ENCODE measurements at regions not wholly inside any gene's neighbourhood (a gene's known extent, or its start where the extent isn't known, plus 50 kb on each side); places are given as distances from the start of the nearest gene placed in this dataset.

DNA sequence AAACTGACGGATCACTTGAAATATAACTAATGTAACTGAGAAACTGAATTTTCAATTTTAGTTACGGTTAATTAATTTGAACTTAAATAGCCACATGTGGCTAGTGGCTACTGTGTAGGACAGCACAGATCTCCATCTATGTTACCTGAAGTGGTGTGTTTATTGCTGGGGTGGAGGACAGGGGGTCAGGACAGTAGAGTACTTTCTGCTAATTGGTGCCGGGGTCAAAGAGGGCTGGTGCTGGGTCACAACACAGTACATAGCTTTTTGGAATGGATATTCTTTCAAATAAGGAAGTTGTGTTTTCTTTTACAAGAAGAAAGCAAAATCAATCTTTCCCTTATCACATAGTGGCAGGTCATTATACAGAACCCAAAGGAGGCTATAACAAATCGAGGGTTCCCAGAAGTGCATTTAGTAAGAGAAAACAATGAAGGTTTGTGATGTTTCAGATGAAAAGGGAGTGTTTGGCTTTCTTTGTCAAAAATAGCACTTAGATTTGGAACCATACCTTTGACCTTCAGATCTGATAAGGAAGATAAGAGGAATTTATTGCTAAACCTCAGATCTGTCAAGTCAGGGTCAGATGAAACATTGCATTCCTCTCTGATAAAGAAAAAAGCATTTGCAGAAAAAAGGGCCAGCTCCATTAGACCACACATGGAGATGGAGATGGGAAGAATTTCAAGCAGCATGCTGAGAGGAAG, 384.5 kb downstream of the AASDHPPT start:
- DNase-seq (ENCODE audit: low spot score), result no peak

DNA sequence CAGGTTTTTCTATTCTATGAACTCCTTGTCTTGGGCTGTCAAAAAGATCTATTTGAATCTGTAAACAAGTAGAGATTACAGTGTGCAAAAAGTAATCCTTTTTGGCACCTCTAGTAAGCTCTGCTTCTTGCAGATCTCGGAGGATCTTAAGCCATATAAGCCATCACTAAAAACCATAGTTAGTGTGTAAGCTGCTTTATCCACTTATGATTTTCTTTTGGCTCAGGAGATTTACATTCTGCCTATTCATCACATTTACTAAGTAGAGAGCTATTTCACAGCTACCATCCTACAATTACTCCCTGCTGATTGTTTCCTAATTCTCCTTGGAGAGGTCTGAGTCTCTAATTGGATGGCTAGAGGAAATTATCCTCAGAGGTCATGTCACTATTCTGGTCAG, 385.7 kb downstream of the AASDHPPT start:
- no peak for DNase-seq (ENCODE audit: low spot score)

DNA sequence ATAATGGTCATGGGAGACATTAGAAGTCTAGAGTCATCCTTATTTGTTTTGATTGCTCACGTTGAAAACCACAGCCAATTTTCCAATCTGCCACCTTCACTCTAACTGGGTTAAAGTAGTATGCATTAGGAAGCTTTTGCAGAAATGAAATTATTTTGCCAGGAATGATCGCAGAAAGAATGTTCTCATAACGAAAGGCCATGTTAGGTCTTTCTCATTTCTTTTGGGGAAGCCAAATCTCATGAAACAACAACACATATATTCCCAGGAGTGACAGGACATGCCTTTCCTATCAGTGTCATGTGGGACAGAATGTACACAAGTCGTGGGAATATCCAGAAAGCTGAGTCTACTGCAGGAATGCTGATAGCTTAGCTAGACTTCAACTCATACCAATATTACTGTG, 386.3 kb downstream of the AASDHPPT start:
- no peak for DNase-seq (ENCODE audit: low spot score)

DNA sequence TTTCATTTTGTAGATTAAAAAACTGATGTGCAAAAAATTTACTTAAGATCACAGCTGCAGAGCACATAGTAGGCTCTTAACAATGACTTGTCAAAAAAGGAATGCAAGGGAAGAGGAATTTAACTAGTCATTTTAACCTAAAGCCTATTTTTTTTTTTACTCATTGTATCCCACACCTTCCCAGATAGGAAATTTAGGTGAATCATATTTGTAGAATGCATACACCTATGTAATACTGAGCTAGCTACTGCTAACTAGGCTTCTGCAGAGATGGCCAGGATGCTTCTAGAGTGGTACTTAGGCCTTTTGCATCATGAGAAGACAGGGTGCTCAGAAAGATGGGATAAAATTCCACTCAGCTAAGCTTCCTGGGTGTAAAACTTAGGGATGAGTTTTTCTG, 387.3 kb downstream of the AASDHPPT start:
- DNase-seq (ENCODE audit: low spot score), result no peak

DNA sequence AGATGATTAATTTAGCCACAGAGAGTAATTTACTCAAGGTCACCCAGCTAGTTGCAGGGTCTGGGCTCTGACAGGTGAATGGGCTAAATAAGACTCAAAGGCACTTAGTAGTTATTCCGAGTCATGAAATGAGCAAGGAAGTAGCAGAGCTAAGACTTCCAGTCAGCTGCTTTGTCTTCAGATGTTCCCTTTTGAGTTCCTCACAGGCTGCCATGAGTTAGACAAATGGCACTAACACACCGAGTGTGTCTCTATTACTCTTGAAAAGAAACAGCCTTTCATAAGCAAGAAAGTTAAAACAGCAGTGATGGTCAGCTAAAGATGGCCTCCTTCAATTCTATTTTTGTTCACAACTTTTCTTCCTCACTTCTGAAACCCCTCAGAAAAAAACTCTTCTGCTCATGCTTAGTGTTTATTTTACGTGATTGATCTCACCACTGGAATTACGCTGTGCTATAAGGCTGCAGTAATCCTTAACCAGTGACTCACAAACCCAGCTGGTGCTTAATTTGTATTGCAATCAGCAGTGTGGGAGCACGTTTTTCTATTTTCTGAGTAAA, 389.1 kb downstream of the AASDHPPT start:
- no peak for DNase-seq (ENCODE audit: low spot score)

DNA sequence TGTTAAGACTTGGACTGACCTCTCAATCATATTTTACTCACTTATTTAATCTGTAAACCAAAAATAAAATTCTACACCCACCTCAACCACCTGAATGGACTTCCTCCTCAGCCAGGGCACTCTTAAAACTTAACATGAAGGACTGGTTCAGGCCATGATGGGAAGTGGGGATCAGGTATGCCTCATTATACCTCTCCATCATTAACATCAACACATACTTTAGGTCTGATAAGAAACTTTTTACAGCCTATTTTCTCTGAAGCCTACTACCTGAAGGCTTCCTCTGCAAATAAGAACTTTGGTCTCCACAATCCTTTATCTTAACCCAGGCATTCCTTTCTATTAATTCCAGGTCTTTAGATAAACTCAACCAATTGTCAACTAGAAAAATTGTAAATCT, 390.0 kb downstream of the AASDHPPT start:
- no peak for DNase-seq (ENCODE audit: low spot score)

DNA sequence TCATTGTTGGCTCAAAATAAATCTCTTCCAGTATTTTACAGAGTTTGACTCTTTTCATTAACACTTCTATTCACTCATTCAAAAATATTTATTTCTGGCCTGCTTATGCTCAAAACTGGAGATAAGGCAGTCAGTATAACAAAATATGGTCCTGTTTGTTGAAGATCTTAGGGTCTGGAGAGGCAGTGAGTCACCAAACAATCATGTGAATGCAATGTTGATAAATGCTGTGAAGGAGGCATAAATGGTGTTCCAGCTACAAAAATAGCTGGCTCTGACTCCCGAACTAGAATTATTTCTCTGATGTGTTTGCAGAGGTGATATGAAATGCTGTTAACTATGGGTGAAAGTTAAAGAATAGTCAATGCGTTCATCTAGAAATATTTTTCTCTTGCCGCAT, 390.6 kb downstream of the AASDHPPT start:
- DNase-seq (ENCODE audit: low spot score), result no peak

DNA sequence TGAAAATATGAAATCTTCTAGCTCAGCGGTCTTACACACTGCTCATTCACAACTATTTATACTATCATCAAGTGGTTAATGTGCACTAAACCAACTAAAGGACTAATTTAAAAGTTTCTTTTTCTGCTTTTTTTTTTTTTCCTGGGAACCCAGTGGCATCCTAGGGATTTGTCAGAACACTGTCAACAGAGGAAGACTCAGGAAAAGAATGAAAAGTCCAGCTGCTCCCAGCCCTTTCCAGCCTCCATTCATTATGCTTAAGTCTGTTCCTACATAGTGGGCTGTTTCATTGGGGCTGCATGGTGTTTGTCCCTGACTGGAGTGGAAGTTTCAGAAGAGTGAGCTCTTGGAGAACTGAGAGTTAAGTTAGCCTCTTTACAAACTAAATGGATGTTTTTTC, 391.1 kb downstream of the AASDHPPT start:
- no peak for DNase-seq (ENCODE audit: low spot score)

DNA sequence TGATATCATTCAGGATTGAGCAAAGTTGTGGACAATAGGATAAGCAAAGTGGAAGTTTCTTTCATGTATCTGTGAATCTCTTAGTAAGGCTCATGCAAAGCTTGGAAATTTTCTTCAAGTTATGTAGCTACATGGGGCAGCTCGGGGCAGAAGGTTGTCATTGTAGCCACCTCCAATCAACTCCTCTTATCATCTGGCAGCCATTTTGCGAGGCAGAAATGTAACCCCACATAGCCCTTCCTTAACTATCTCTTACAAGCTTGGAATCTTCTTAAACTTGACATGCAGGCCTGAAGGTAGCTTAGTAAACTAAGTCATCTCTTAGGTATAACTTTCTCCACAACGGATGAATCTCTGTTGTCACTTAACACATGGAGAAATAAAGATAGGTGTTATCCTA, 392.8 kb downstream of the AASDHPPT start:
- DNase-seq (ENCODE audit: low spot score), result no peak

DNA sequence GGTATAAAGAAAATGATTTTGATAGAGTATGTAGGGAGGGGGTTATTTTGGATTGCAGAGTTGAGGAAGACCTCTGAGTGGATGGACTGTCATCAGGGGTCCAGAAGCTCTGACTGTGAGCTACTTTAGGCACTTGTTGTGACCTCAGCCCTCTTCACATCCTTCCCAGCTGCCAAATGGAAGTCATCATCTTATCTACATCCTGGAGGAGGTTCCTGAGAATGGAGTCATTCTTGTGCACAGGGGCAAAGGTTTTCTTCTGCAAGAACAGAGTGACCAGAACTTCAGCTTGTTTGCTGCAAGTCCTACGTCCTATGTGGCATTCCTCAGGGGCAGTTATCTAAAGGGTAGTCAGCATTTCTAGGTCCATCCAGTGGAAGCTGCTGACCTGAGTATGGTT, 393.8 kb downstream of the AASDHPPT start:
- no peak for DNase-seq (ENCODE audit: low spot score)

DNA sequence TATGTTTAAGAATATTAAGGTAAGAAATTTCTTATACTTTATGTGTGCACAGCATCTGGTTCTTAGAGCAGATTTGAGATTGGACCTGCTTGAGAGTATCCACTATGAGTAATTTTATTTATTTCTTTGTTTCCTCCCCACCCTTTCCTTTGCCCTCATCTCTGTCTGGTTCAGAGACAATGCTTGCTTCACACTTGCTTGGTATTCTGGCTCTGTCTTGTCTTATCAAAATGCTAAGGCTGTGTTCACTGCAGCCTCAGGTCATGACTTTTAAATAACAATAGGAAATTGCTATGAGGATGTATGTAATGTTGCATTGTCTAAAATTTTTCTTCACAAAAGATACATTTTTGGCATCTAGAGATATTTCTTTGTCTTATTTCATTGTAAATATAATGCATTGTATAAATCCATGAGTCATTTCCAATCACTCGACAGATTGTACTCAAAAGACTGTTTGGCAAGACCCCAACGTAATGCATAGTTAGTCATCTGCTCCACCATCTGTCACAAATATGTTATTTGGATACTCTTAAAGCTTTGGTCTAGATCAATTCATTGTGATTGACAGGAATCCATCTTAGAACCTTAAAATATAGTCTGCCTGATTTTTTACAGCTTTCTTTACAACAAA, 395.7 kb downstream of the AASDHPPT start:
- no peak for DNase-seq (ENCODE audit: low spot score)

DNA sequence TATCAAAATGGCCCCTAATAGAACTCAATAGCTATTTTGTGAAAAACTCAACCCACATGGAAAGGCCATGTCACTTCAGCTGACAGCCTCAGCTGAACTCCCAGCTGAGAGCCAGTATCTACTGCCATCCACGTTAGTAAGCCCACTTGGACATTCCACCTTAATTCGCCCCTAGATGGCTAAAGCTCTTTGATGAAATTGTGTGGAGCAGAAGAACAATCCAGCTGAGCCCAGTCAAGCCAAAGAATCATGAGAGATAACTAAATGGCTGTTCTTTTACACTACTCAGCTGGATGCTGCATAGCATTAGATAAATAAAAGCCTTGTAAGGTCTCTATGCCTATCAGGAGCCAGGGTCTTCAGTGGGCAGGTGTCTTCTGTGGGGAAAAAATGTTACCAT, 396.8 kb downstream of the AASDHPPT start:
- no peak for DNase-seq (ENCODE audit: low spot score)

DNA sequence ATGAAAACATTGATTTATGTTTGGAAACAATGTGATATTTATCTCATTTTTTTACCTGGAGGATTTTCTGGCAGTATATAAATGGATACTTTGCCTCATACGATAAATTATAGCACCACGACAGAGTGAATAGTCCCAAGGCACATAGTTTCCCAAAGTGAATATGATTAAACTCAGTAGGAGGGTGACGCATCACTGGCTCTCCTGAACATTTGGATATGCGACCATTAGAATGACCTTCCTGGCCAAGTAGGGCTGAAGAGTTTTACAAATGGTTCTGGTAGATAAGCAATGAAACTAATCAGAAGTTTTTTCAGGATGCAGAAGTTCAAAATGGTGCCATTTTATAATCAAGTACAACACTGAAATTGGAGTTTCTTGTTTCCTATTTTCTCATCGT, 397.7 kb downstream of the AASDHPPT start:
- no peak for DNase-seq (ENCODE audit: low spot score)

DNA sequence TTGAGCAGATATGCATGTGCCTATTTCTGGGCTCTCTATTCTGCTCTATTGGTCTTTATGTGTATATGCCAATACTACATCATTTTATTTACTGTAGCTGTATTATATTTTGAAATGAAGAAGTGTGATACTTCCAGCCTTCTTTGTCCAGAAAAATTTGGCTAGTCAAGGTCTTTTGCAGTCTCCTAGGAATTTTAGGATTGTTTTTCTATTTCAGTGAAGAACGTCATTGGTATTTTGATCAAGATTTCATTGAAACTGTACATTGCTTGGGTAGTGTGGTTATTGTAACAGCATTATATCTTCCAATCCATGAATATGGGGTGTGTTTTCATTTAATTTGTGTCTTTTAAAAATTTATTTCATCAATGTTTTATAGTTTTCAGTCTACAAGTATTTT, 400.3 kb downstream of the AASDHPPT start:
- no peak for DNase-seq (ENCODE audit: low spot score)

DNA sequence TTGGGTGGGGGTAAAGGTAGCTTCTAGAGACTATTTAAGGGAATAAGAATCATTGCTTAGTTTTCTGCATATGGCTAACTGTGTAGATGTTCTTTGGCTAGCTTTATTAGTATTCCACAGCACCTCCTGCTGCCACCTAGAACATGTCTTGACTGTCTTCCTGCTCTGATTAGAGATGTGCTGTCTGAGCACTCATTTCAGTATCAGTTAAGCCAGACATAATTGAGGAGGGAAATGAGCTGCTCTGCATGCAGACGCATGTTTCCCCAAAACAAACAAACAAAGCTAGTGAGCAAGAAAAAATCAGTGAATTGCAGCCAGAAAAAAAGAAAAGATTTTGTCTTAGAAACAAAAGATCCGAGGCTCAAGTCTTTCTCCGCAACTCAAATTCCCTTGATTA, 402.2 kb downstream of the AASDHPPT start:
- no peak for DNase-seq (ENCODE audit: low spot score)

DNA sequence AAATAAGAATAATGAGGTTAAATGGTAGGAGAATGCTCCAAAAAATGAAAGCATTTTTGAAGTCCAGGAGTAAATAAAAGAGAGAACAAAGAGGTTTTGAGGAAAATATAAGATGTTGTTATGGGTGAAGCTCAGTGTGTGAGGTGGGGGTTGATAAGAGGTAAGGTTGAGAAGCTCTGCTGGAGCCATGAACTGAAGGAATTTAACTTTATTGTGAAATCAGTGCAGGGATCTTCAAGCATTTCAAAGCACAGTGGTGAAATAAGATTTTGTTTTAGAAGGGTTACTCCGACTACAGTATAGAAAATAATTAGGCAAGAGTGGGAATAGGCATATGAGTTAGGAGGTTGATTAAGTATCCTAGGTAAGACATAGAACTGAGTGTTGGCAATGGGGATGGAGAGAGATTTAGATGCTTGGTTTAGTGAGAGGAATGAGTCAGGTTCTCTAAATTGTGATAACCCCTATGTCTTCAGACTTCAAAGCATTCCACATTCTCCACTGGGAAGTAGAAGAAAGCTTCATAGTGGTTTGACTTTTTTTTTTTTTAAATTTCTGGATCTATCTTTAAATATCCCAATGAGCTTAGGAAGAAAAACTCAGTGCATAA, 403.2 kb downstream of the AASDHPPT start:
- DNase-seq (ENCODE audit: low spot score), result peak; percentile 9

DNA sequence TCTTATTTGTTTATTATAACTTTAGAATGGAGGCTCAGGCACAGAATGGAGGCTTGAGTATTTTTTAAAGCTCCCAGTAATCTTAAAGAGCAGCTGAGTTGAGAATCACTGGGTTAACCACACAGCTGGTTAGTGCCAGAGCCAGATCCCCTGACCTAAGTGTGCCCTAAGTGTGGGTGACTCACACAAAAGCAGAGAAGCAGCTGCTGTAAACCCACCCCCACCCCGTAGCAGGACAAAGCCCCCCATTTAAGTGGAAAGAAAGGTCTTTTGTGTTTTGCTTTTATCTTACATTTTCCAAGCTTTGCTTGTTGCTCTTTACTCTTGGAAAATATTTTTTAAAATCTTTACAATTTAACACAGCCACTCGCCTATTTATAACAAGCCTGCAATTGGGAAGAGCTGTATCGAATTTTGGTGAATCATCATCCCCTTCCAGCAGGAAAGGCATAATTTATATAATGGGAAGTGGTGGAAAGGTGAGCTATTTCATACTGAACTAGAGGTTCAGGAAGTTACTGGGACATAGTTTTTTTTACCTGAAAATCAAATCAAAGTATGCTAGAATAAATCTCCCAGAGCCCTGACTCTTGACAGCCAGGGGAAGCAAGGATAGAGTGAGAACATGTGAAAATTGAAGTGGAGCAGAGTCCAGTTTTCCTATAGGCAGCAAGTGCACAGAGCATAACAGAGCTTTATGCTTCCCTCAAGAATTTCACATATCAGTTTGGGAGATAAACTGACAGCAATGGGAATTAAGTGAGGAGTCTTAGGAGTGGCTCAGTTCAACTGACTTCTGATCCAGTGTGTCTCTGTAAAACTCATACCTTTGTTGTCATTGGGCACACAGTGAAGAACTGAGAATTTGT, 405.7 kb downstream of the AASDHPPT start:
- peak; percentile 16 for DNase-seq (ENCODE audit: low spot score)

DNA sequence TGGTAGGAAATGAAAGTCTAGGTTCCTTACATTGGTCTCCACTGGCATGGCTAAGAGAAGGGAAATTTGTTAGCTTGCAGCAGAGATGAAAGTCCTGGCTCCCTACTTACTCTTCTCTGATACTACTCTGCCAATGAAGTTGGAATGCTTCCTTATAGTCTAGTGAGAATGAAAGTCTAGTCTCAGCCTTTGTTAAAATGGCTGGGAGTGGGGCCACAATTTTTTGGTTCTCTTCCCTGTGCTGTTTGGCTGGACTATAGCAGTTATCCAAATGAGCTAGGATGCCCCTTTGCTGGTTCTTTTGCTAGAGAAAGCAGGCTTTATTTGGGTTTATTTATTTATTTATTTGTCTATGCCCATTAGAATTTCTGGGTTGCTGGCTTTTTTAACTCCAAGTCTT, 414.3 kb downstream of the AASDHPPT start:
- no peak for DNase-seq (ENCODE audit: low spot score)

DNA sequence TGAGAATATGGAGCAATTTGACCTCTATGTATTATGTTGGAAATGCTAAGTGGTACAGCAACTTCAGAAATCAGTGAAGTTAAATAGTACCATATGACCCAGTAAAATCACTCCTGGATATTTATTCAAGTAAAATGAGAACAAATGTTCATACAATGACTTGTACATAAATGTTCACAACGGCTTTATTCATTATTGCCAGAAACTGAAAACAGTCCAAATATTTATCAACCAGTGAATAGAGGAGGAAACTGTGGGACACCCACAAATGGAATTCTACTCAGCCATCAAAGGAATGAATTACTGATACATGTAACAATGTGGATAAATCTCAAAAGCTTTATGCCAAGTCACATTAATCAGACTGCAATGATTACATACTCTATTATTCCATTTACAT, 416.3 kb downstream of the AASDHPPT start:
- DNase-seq (ENCODE audit: low spot score), result no peak

DNA sequence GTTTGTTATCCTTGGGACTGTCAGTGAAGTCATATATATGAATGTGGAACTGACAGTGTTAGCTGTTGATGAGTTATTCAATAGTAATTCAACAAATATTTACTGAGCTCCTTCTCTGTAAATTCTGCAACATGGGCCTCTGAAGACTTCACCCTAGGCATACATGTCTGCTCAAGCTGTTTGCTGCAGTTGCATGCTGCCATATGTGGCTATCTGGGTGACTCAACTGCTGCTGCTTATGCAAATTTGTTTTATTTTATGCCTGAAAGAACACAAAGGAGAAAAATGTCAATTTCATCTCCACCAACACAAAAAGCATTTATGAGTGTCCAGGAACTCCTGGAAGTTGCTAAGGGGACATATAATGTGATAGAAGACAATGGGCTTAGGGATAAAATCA, 417.6 kb downstream of the AASDHPPT start:
- DNase-seq (ENCODE audit: low spot score), result no peak

DNA sequence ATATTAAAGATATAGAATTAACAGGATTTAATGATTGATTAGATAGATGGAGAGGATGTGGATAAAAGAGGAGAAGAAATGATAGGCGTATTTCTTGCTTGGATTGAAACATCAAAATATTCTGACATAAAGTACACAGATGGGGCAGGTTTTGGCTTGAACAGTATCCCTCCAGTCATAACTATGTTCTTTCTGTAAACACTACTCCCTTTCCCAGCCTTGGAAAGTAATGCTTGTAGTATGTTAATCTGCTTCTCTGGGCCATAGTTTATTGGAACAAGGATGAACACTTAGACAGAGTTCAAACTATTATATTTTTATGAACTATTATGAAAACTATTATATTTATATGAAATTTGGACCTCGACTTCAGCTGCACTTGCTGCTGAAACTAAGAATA, 419.2 kb downstream of the AASDHPPT start:
- no peak for DNase-seq (ENCODE audit: low spot score)

DNA sequence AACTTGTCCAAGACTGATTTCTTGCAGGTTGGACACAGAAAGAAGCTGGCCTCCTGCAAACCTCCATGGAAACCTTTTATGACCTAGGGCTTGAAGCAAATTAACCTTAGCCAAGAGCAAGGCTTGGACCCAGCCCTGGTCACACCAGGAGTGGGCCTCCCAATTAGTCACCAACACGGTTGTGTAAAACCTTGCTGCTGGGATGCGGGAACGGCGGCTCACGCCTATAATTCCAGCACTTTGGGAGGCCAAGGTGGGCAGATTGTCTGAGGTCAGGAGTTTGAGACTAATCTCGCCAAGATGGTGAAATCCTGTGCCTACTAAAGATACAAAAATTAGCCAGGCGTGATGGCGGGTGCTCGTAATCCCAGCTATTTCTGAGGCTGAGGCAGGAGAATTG, 419.9 kb downstream of the AASDHPPT start:
- no peak for DNase-seq (ENCODE audit: low spot score)

Measured in SW480 (cell line).